ENCODE measurements at regions not wholly inside any gene's neighbourhood (a gene's known extent, or its start where the extent isn't known, plus 50 kb on each side); places are given as distances from the start of the nearest gene placed in this dataset.

- Histone ChIP-seq H3K36me3 (ENCODE audit: insufficient read depth, low read length) (no peaks in the 10 kb centered on the region), H3K9me3 (ENCODE audit: control insufficient read depth, insufficient read depth, low read length) (no peaks in the 10 kb centered on the region), H3K9ac (ENCODE audit: low read depth, low read length) (no peak overlapping the region), H3K4me1 (ENCODE audit: insufficient read depth, low read length) (no peaks in the 10 kb centered on the region)
Observed at GRCh38 chr12:30840715-30841114, 85.8 kb upstream of the TSPAN11 start.

- no peak overlapping the region for H3K9ac ChIP-seq (ENCODE audit: low read depth, low read length)
- H3K4me1 ChIP-seq (ENCODE audit: insufficient read depth, low read length), result no peaks in the 10 kb centered on the region
- no peaks in the 10 kb centered on the region for H3K36me3 ChIP-seq (ENCODE audit: insufficient read depth, low read length)
- no peaks in the 10 kb centered on the region for H3K9me3 ChIP-seq (ENCODE audit: control insufficient read depth, insufficient read depth, low read length)
Observed at GRCh38 chr12:30839643-30840220, 85.0 kb upstream of the CAPRIN2 start.

- no peaks in the 10 kb centered on the region for H3K36me3 ChIP-seq (ENCODE audit: insufficient read depth, low read length)
- H3K9ac ChIP-seq (ENCODE audit: low read depth, low read length), result no peak overlapping the region
Observed at GRCh38 chr12:30837595-30837994, 82.8 kb upstream of the CAPRIN2 start.

GRCh38 chr12:30836656-30837445 is 82.1 kb upstream of the CAPRIN2 start:
- Histone ChIP-seq H3K9ac (ENCODE audit: low read depth, low read length) (no peak overlapping the region; the same call in 1 of the 2 replicates), H3K36me3 (ENCODE audit: insufficient read depth, low read length) (no peaks in the 10 kb centered on the region), H3K4me1 (ENCODE audit: insufficient read depth, low read length) (no peaks in the 10 kb centered on the region), H3K9me3 (ENCODE audit: control insufficient read depth, insufficient read depth, low read length) (no peaks in the 10 kb centered on the region; the same call in 1 of the 2 replicates)

More at GRCh38 chr12:30837595-30837994, 82.8 kb upstream of the CAPRIN2 start:
- Histone ChIP-seq H3K9me3 (ENCODE audit: control insufficient read depth, insufficient read depth, low read length) (no peaks in the 10 kb centered on the region; the same call in 1 of the 2 replicates), H3K4me1 (ENCODE audit: insufficient read depth, low read length) (no peaks in the 10 kb centered on the region)

GRCh38 chr12:30835216-30835615 is 80.5 kb upstream of the CAPRIN2 start:
- H3K9ac ChIP-seq (ENCODE audit: low read depth, low read length), result no peak overlapping the region
- H3K4me1 ChIP-seq (ENCODE audit: insufficient read depth, low read length), result no peaks in the 10 kb centered on the region
- H3K36me3 ChIP-seq (ENCODE audit: insufficient read depth, low read length), result no peaks in the 10 kb centered on the region
- no peaks in the 10 kb centered on the region; the same call in 1 of the 2 replicates for H3K9me3 ChIP-seq (ENCODE audit: control insufficient read depth, insufficient read depth, low read length)

- Histone ChIP-seq H3K9me3 (ENCODE audit: control insufficient read depth, insufficient read depth, low read length) (no peaks in the 10 kb centered on the region; the same call in 1 of the 2 replicates), H3K9ac (ENCODE audit: low read depth, low read length) (no peak overlapping the region), H3K4me1 (ENCODE audit: insufficient read depth, low read length) (no peaks in the 10 kb centered on the region), H3K36me3 (ENCODE audit: insufficient read depth, low read length) (no peaks in the 10 kb centered on the region)
Observed at GRCh38 chr12:30830751-30831150, 76.0 kb upstream of the CAPRIN2 start.

- Histone ChIP-seq H3K4me1 (ENCODE audit: insufficient read depth, low read length) (no peaks in the 10 kb centered on the region), H3K36me3 (ENCODE audit: insufficient read depth, low read length) (no peaks in the 10 kb centered on the region), H3K9ac (ENCODE audit: low read depth, low read length) (no peak overlapping the region), H3K9me3 (ENCODE audit: control insufficient read depth, insufficient read depth, low read length) (no peaks in the 10 kb centered on the region; the same call in 1 of the 2 replicates)
Observed at GRCh38 chr12:30829876-30830275, 75.1 kb upstream of the CAPRIN2 start.

- no peaks in the 10 kb centered on the region for H3K36me3 ChIP-seq (ENCODE audit: insufficient read depth, low read length)
- H3K9ac ChIP-seq (ENCODE audit: low read depth, low read length), result no peak overlapping the region
- H3K4me1 ChIP-seq (ENCODE audit: insufficient read depth, low read length), result no peaks in the 10 kb centered on the region
- H3K9me3 ChIP-seq (ENCODE audit: control insufficient read depth, insufficient read depth, low read length), result no peaks in the 10 kb centered on the region; the same call in 1 of the 2 replicates
Observed at GRCh38 chr12:30828686-30829085, 73.9 kb upstream of the CAPRIN2 start.

GRCh38 chr12:30827101-30828066 is 72.6 kb upstream of the CAPRIN2 start:
- no peaks in the 10 kb centered on the region for H3K4me1 ChIP-seq (ENCODE audit: insufficient read depth, low read length)
- no peak overlapping the region for H3K9ac ChIP-seq (ENCODE audit: low read depth, low read length)
- no peaks in the 10 kb centered on the region for H3K36me3 ChIP-seq (ENCODE audit: insufficient read depth, low read length)
- H3K9me3 ChIP-seq (ENCODE audit: control insufficient read depth, insufficient read depth, low read length), result no peaks in the 10 kb centered on the region

GRCh38 chr12:30826276-30826675 is 71.5 kb upstream of the CAPRIN2 start:
- H3K9me3 ChIP-seq (ENCODE audit: control insufficient read depth, insufficient read depth, low read length), result no peaks in the 10 kb centered on the region
- H3K9ac ChIP-seq (ENCODE audit: low read depth, low read length), result no peak overlapping the region
- H3K4me1 ChIP-seq (ENCODE audit: insufficient read depth, low read length), result no peaks in the 10 kb centered on the region; the same call in 1 of the 2 replicates
- H3K36me3 ChIP-seq (ENCODE audit: insufficient read depth, low read length), result no peaks in the 10 kb centered on the region

GRCh38 chr12:30825341-30825740 is 70.6 kb upstream of the CAPRIN2 start:
- no peaks in the 10 kb centered on the region for H3K36me3 ChIP-seq (ENCODE audit: insufficient read depth, low read length)
- no peaks in the 10 kb centered on the region for H3K9me3 ChIP-seq (ENCODE audit: control insufficient read depth, insufficient read depth, low read length)
- no peak overlapping the region for H3K9ac ChIP-seq (ENCODE audit: low read depth, low read length)
- H3K4me1 ChIP-seq (ENCODE audit: insufficient read depth, low read length), result peaks cover 8% of the 10 kb centered on the region

GRCh38 chr12:30824311-30824710 is 69.6 kb upstream of the CAPRIN2 start:
- H3K36me3 ChIP-seq (ENCODE audit: insufficient read depth, low read length), result no peaks in the 10 kb centered on the region

GRCh38 chr12:30823764-30824163 is 69.0 kb upstream of the CAPRIN2 start:
- H3K9ac ChIP-seq (ENCODE audit: low read depth, low read length), result peak overlapping the region; percentile 74; the same call in 1 of the 2 replicates
- no peaks in the 10 kb centered on the region for H3K36me3 ChIP-seq (ENCODE audit: insufficient read depth, low read length)
- H3K4me1 ChIP-seq (ENCODE audit: insufficient read depth, low read length), result peaks cover 8% of the 10 kb centered on the region
- H3K9me3 ChIP-seq (ENCODE audit: control insufficient read depth, insufficient read depth, low read length), result no peaks in the 10 kb centered on the region

More at GRCh38 chr12:30824311-30824710, 69.6 kb upstream of the CAPRIN2 start:
- Histone ChIP-seq H3K9ac (ENCODE audit: low read depth, low read length) (no peak overlapping the region), H3K9me3 (ENCODE audit: control insufficient read depth, insufficient read depth, low read length) (no peaks in the 10 kb centered on the region), H3K4me1 (ENCODE audit: insufficient read depth, low read length) (peaks cover 8% of the 10 kb centered on the region)

GRCh38 chr12:30823156-30823699 is 68.5 kb upstream of the CAPRIN2 start:
- Histone ChIP-seq H3K9me3 (ENCODE audit: control insufficient read depth, insufficient read depth, low read length) (no peaks in the 10 kb centered on the region), H3K36me3 (ENCODE audit: insufficient read depth, low read length) (no peaks in the 10 kb centered on the region), H3K9ac (ENCODE audit: low read depth, low read length) (peak overlapping the region; percentile 74), H3K4me1 (ENCODE audit: insufficient read depth, low read length) (peaks cover 8% of the 10 kb centered on the region)
